Left lung (tissue), 4 donors: ENCODE measurements at regions not wholly inside any gene's neighbourhood (a gene's known extent, or its start where the extent isn't known, plus 50 kb on each side); places are given as distances from the start of the nearest gene placed in this dataset.
A peak's percentile ranks its signal among the peaks of the same experiment; 100 is the strongest.

Experiments used
- ATAC-seq: fragments of 200-7000 bp; cut with Tn5 transposase; one replicate; pipeline ENCODE4 v1.9.1; 2020; ENCODE audit warnings: moderate library complexity
- DNase-seq, 4 donors: peaks; one replicate each; pipeline ENCODE4 v3.0.0-alpha.2; 2013 to 2020
- H3K27ac ChIP-seq, 2 donors: fragments of 200-600 bp; sonication (generic) in 1 of 2; one replicate each; pipeline versions ENCODE4 v1.5.0 to v1.8.0; 2020 to 2021
- H3K27me3 ChIP-seq, 2 donors: fragments of 200-600 bp; sonication (generic) in 1 of 2; one replicate each; pipeline versions ENCODE4 v1.5.0 to v1.8.0; 2020 to 2021
- H3K36me3 ChIP-seq, 2 donors: fragments of 200-600 bp; sonication (generic) in 1 of 2; one replicate each; pipeline versions ENCODE4 v1.5.0 to v1.8.0; 2020 to 2021
- H3K4me1 ChIP-seq, 2 donors: fragments of 200-600 bp; one replicate each; pipeline ENCODE4 v1.8.0; 2021
- H3K4me3 ChIP-seq, 2 donors: fragments of 200-600 bp; sonication (generic) in 1 of 2; one replicate each; pipeline versions ENCODE4 v1.5.0 to v1.8.0; 2020 to 2021; ENCODE audit warnings: mild to moderate bottlenecking in 1 of 2
- H3K9me3 ChIP-seq, 2 donors: fragments of 200-600 bp; sonication (generic) in 1 of 2; one replicate each; pipeline versions ENCODE4 v1.5.0 to v1.8.0; 2020 to 2021
- CTCF ChIP-seq, 2 donors: fragments of 200-600 bp; sonication (generic) in 1 of 2; IDR thresholded peaks; one replicate each; pipeline versions ENCODE4 v1.5.0 to v1.8.0; 2021; ENCODE audit warnings: antibody characterized with exemption in 2 of 2
- intact Hi-C, 2 donors: fragments of 100-400 bp; cut with DNase I; formaldehyde crosslinking; loops; one replicate each; pipeline versions ENCODE4 v1.11.2 to v1.14.2; 2022
- donor health status: DM: no; HTN: yes; CAD: no.
- donor health status: DM: no; HTN: no; CAD: no.

- Histone ChIP-seq H3K4me1 (peaks cover 12 to 20% of the 10 kb centered on the region in 2 donors), H3K27ac (no peak overlapping the region), H3K36me3 (no peaks in the 10 kb centered on the region), H3K27me3 (no peaks in the 10 kb centered on the region), H3K9me3 (no peaks in the 10 kb centered on the region), H3K4me3 (no peak overlapping the region)
- no peak for ATAC-seq
- no peak for TF ChIP-seq CTCF (IDR thresholded peaks at IDR 0.05)
- DNase-seq = no peak
- intact Hi-C loops = no loop called here
These were observed 393.9 kb upstream of the RGS6 start for GRCh38 chr14:71538288-71538687.

- ATAC-seq (no peak), DNase-seq (peak in 2 of 4 donors; percentile 56 to 57)
- Histone ChIP-seq H3K4me3 (no peak overlapping the region), H3K27ac (peak overlapping the region; percentile 24 to 42), H3K36me3 (no peaks in the 10 kb centered on the region), H3K9me3 (no peaks in the 10 kb centered on the region), H3K27me3 (no peaks in the 10 kb centered on the region), H3K4me1 (peaks cover 12 to 20% of the 10 kb centered on the region in 2 donors)
- intact Hi-C loops = no loop called here
- TF ChIP-seq CTCF (IDR thresholded peaks at IDR 0.05) = no peak
These were observed 393.1 kb upstream of the RGS6 start for GRCh38 chr14:71538938-71539649.

- Histone ChIP-seq H3K4me3 (no peak overlapping the region), H3K27ac (peak overlapping the region; percentile 24 to 42), H3K9me3 (no peaks in the 10 kb centered on the region), H3K27me3 (no peaks in the 10 kb centered on the region), H3K4me1 (peaks cover 12 to 20% of the 10 kb centered on the region in 2 donors), H3K36me3 (no peaks in the 10 kb centered on the region)
- intact Hi-C loops = no loop called here
- DNase-seq = no peak
- no peak for ATAC-seq
- TF ChIP-seq CTCF (IDR thresholded peaks at IDR 0.05) = no peak
These were observed 392.5 kb upstream of the RGS6 start for GRCh38 chr14:71539650-71540285.

- TF ChIP-seq CTCF (IDR thresholded peaks at IDR 0.05) = no peak
- Histone ChIP-seq H3K9me3 (no peaks in the 10 kb centered on the region), H3K27ac (peak overlapping the region in 1 of 2 donors; percentile 65), H3K4me1 (peaks cover 12 to 20% of the 10 kb centered on the region in 2 donors), H3K4me3 (no peak overlapping the region), H3K27me3 (no peaks in the 10 kb centered on the region), H3K36me3 (no peaks in the 10 kb centered on the region)
- no peak for ATAC-seq
- intact Hi-C loops = no loop called here
- no peak for DNase-seq
These were observed 391.0 kb upstream of the RGS6 start for GRCh38 chr14:71541271-71541670.

- no peak for ATAC-seq
These were observed 390.1 kb upstream of the RGS6 start for GRCh38 chr14:71541973-71542690.

More at GRCh38 chr14:71541973-71542690, 390.1 kb upstream of the RGS6 start:
- Histone ChIP-seq H3K4me1 (peaks cover 12 to 20% of the 10 kb centered on the region in 2 donors), H3K27ac (peak overlapping the region in 1 of 2 donors; percentile 65), H3K9me3 (no peaks in the 10 kb centered on the region), H3K36me3 (no peaks in the 10 kb centered on the region), H3K27me3 (no peaks in the 10 kb centered on the region), H3K4me3 (no peak overlapping the region)
- DNase-seq = no peak
- intact Hi-C loops = no loop called here
- TF ChIP-seq CTCF (IDR thresholded peaks at IDR 0.05) = no peak
